Gastrocnemius medialis (tissue), 4 donors: ENCODE measurements at regions not wholly inside any gene's neighbourhood (a gene's known extent, or its start where the extent isn't known, plus 50 kb on each side); places are given as distances from the start of the nearest gene placed in this dataset.

Experiments
- ATAC-seq, 2 donors: fragments of 150-250 bp; one replicate each; pipeline ENCODE4 v1.9.1; 2016
- DNase-seq, 2 donors: peaks; one replicate each; pipeline ENCODE4 v3.0.0-alpha.2; 2019
- H3K27ac ChIP-seq, 4 donors: fragments of 200-600 bp; sonication (generic); 1 replicate in 1 of 4; 2 replicates in 3 of 4; pipeline ENCODE4 v1.5.1; 2016 to 2018; ENCODE audit warnings: mild to moderate bottlenecking in 2 of 4, moderate library complexity in 1 of 4
- H3K27me3 ChIP-seq, 3 donors: fragments of 200-600 bp; sonication (generic) in 2 of 3; 1 replicate in 1 of 3; 2 replicates in 2 of 3; pipeline versions ENCODE4 v1.5.1 to v1.6.0; 2016 to 2019; ENCODE audit warnings: mild to moderate bottlenecking in 1 of 3, moderate library complexity in 1 of 3
- H3K36me3 ChIP-seq, 2 donors: fragments of 200-600 bp; sonication (generic) in 1 of 2; one replicate each; pipeline ENCODE4 v1.5.1; 2017 to 2018
- H3K4me1 ChIP-seq, 2 donors: fragments of 200-600 bp; sonication (generic) in 1 of 2; one replicate each; pipeline ENCODE4 v1.5.1; 2016 to 2017; ENCODE audit warnings: mild to moderate bottlenecking in 2 of 2
- H3K4me3 ChIP-seq, 4 donors: fragments of 200-600 bp; sonication (generic) in 3 of 4; 1 replicate in 1 of 4; 2 replicates in 3 of 4; pipeline ENCODE4 v1.5.1; 2016 to 2019; ENCODE audit warnings: mild to moderate bottlenecking in 2 of 4
- H3K9me3 ChIP-seq, 3 donors: fragments of 200-600 bp; sonication (generic) in 2 of 3; 1 replicate in 1 of 3; 2 replicates in 2 of 3; pipeline ENCODE4 v1.5.1; 2016 to 2019
- POLR2A ChIP-seq, 2 donors: fragments of 450-650 bp; IDR thresholded peaks; one replicate each; pipeline ENCODE4 v1.6.1; 2017; ENCODE audit warnings: antibody characterized with exemption in 2 of 2, mild to moderate bottlenecking in 2 of 2, moderate library complexity in 2 of 2
- in situ Hi-C, 4 donors: fragments of 200-750 bp; cut with MboI; loops; one replicate each; pipeline versions ENCODE4 v1.15.0 to v1.8.0; 2017; ENCODE audit warnings: low sequenced_read_pairs in 4 of 4
- intact Hi-C: fragments of 100-400 bp; cut with DNase I; formaldehyde crosslinking; loops from one replicate; pipeline ENCODE4 v1.15.1; 2023; ENCODE audit warnings: low total_unique reads
- TF ChIP-seq, protein P1 (sequence below), 5 experiments: fragments of 450-650 bp in 3 of 5; fragments of 200-600 bp in 2 of 5; sonication (generic) in 2 of 5; IDR thresholded peaks in 4 of 5; conservative IDR thresholded peaks in 1 of 5; 1 replicate in 4 of 5; 2 replicates in 1 of 5; pipeline ENCODE4 v1.5.1; 2016 to 2019; ENCODE audit warnings: antibody characterized with exemption in 5 of 5, mild to moderate bottlenecking in 3 of 5, moderate library complexity in 3 of 5

DNA sequence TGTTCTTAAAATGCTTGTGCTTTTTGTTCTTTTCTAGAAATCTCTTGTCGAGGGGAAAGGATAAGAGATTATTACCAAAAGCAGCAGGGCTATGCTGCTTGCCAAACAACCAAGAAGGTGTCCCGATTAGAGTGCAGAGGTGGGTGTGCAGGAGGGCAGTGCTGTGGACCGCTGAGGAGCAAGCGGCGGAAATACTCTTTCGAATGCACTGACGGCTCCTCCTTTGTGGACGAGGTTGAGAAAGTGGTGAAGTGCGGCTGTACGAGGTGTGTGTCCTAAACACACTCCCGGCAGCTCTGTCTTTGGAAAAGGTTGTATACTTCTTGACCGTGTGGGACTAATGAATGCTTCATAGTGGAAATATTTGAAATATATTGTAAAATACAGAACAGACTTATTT, 81.5 kb upstream of the PACRGL start:
- TF ChIP-seq, protein P1, sequence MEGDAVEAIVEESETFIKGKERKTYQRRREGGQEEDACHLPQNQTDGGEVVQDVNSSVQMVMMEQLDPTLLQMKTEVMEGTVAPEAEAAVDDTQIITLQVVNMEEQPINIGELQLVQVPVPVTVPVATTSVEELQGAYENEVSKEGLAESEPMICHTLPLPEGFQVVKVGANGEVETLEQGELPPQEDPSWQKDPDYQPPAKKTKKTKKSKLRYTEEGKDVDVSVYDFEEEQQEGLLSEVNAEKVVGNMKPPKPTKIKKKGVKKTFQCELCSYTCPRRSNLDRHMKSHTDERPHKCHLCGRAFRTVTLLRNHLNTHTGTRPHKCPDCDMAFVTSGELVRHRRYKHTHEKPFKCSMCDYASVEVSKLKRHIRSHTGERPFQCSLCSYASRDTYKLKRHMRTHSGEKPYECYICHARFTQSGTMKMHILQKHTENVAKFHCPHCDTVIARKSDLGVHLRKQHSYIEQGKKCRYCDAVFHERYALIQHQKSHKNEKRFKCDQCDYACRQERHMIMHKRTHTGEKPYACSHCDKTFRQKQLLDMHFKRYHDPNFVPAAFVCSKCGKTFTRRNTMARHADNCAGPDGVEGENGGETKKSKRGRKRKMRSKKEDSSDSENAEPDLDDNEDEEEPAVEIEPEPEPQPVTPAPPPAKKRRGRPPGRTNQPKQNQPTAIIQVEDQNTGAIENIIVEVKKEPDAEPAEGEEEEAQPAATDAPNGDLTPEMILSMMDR (IDR thresholded peaks at IDR 0.05 in 4 of 5, conservative IDR thresholded peaks at IDR 0.05 in 1 of 5), result no peak
- TF ChIP-seq POLR2A (IDR thresholded peaks at IDR 0.05), result no peak
- Histone ChIP-seq H3K4me1 (no peaks in the 10 kb centered on the region), H3K9me3 (no peaks in the 10 kb centered on the region), H3K4me3 (no peak overlapping the region), H3K27ac (no peak overlapping the region), H3K27me3 (no peaks in the 10 kb centered on the region), H3K36me3 (no peaks in the 10 kb centered on the region)
- no peak for DNase-seq
- no peak for ATAC-seq
- in situ Hi-C loops, result no loop called here
- intact Hi-C loops, result no loop called here

DNA sequence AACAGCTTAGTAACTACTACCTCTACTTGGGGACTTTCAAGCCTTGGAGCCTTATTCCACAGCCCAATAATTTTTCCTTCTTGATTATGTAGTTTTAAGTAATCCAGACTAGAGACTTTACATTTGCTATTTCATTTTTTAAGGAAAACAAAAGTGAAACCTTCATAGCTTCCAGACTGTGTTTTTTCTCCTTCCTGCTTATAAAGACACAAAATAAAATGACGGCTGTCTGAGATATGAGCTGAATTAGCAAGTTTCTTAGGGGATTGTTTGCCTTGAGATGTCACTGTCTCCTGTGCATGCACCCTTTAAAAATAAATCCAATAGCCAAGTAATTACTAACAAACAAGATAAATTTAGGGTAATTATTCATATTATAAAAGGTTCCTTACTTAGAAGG, 78.8 kb upstream of the PACRGL start:
- no peak overlapping the region for H3K27ac ChIP-seq
- TF ChIP-seq, protein P1 (IDR thresholded peaks at IDR 0.05 in 4 of 5, conservative IDR thresholded peaks at IDR 0.05 in 1 of 5), result no peak
- TF ChIP-seq POLR2A (IDR thresholded peaks at IDR 0.05), result no peak
- intact Hi-C loops, result no loop called here
- ATAC-seq (no peak), DNase-seq (no peak)
- H3K9me3 ChIP-seq, result no peaks in the 10 kb centered on the region
- in situ Hi-C loops, result no loop called here
- no peak overlapping the region for H3K4me3 ChIP-seq
- no peaks in the 10 kb centered on the region for H3K27me3 ChIP-seq
- H3K4me1 ChIP-seq, result no peaks in the 10 kb centered on the region
- H3K36me3 ChIP-seq, result no peaks in the 10 kb centered on the region

DNA sequence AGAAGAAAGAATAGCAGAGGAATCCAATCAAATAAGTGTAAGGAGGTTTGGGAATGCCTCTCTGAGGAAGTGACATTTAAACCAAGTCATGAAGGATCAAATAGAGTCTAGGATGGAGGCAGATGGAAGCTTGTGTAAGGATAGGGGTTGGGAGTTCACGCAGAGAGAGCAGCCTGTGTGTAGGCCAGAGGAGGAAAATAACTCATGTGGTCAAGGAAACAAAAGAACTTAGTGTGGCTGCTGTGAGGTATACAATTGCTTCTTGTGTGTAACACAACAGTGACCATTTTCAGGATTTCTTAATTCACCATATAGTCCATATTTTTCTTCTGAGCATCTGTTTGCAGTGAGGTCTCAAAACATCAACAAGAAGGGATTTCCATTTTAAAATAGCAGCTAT, 77.6 kb upstream of the PACRGL start:
- TF ChIP-seq POLR2A (IDR thresholded peaks at IDR 0.05), result no peak
- TF ChIP-seq, protein P1 (IDR thresholded peaks at IDR 0.05 in 4 of 5, conservative IDR thresholded peaks at IDR 0.05 in 1 of 5), result no peak
- H3K36me3 ChIP-seq, result no peaks in the 10 kb centered on the region
- H3K4me3 ChIP-seq, result no peak overlapping the region
- H3K27me3 ChIP-seq, result no peaks in the 10 kb centered on the region
- ATAC-seq (no peak), DNase-seq (no peak)
- intact Hi-C loops (no loop called here), in situ Hi-C loops (no loop called here)
- H3K4me1 ChIP-seq, result no peaks in the 10 kb centered on the region
- no peaks in the 10 kb centered on the region for H3K9me3 ChIP-seq
- H3K27ac ChIP-seq, result no peak overlapping the region

DNA sequence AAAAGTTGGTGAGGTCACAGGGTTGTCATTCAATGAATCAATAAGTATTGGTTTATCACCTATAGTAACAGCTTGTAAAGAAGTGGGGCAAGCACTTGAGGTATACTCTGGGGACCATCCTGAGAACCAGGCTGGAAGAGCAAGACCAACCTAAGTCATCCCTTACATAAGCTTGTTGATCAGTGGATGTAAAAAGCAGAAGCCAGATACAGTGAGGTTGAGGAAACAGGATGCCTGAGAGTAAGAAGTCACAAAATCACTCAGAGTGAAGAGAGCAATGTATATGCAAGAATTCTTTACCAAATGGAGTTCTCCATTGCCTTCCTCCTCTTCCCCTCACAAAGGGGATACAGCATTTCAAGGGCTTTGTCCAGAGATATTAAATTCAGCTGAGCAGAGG, 76.3 kb upstream of the PACRGL start:
- no peaks in the 10 kb centered on the region for H3K9me3 ChIP-seq
- no peak for DNase-seq
- no peaks in the 10 kb centered on the region for H3K36me3 ChIP-seq
- in situ Hi-C loops (no loop called here), intact Hi-C loops (no loop called here)
- TF ChIP-seq POLR2A (IDR thresholded peaks at IDR 0.05), result no peak
- TF ChIP-seq, protein P1 (IDR thresholded peaks at IDR 0.05 in 4 of 5, conservative IDR thresholded peaks at IDR 0.05 in 1 of 5), result no peak
- no peaks in the 10 kb centered on the region for H3K27me3 ChIP-seq
- ATAC-seq, result no peak
- H3K4me3 ChIP-seq, result no peak overlapping the region
- H3K4me1 ChIP-seq, result no peaks in the 10 kb centered on the region
- H3K27ac ChIP-seq, result no peak overlapping the region

DNA sequence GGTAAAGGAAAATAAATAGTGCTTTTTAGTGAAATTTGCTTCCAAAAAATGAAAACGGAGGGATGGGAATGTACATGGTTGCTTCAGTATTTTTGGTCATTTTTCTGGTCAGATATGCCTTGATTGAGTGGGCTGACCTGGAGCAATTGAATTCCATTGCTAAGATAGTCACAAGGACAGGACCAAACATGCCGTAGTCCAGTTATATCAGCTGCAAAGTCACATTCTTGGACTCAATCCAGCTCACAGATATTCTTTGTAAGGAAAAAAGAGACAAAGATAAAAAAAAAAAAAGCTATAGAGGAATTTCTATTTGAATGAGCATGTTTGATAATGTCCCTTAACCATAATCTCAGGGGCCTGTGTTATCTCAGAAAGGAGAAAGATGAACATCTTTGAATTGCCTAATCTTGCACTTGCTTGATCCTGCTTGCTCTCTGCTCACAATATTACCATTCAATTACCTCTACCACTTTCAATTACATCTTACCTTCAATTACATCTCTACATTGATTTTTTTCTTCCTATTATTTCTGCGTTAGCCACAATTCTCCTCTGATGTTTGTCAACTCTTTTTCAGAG, 75.4 kb upstream of the PACRGL start:
- TF ChIP-seq POLR2A (IDR thresholded peaks at IDR 0.05), result no peak
- TF ChIP-seq, protein P1 (IDR thresholded peaks at IDR 0.05 in 4 of 5, conservative IDR thresholded peaks at IDR 0.05 in 1 of 5), result no peak
- H3K27ac ChIP-seq, result no peak overlapping the region
- H3K4me3 ChIP-seq, result no peak overlapping the region
- DNase-seq, result no peak
- H3K4me1 ChIP-seq, result no peaks in the 10 kb centered on the region
- no peaks in the 10 kb centered on the region for H3K9me3 ChIP-seq
- ATAC-seq, result no peak
- in situ Hi-C loops (no loop called here), intact Hi-C loops (no loop called here)
- H3K36me3 ChIP-seq, result no peaks in the 10 kb centered on the region
- no peaks in the 10 kb centered on the region for H3K27me3 ChIP-seq
